MCF 10A (cell line): ENCODE measurements at regions not wholly inside any gene's neighbourhood (a gene's known extent, or its start where the extent isn't known, plus 50 kb on each side); places are given as distances from the start of the nearest gene placed in this dataset.

Experiments used
- BruUV-seq: library from RNA; stranded (reverse); fragments of 400-500 nt; replicated peaks from 2 replicates; lab custom pipeline; 2021; lab: Mats Ljungman, UMichigan
- CTCF ChIA-PET: fragments of 300-600 bp; sonication (Branson Sonifier 250); formaldehyde crosslinking; extraction: SDS; loops from one replicate; lab custom pipeline; 2021; ENCODE audit warnings: antibody characterized with exemption, inconsistent platforms; lab: Yijun Ruan, JAX
- POLR2A ChIA-PET: fragments of 300-600, 350-650 bp; sonication (Branson Sonifier 250); formaldehyde crosslinking; extraction: SDS; loops from one replicate; lab custom pipeline; 2020; ENCODE audit warnings: antibody characterized with exemption, inconsistent platforms; lab: Yijun Ruan, JAX
- DNase-seq: peaks from one replicate; pipeline ENCODE4 v3.0.0-alpha.2; 2018; ENCODE audit not compliant: unreplicated experiment
- H3K27ac Mint-ChIP-seq: one replicate; pipeline ENCODE4 v1.8.0; 2022; ENCODE audit warnings: mild to moderate bottlenecking, low read depth, mixed read lengths; ENCODE audit not compliant: unreplicated experiment
- H3K27me3 Mint-ChIP-seq: one replicate; pipeline ENCODE4 v1.8.0; 2022; ENCODE audit warnings: mixed read lengths; ENCODE audit not compliant: insufficient read depth, unreplicated experiment
- H3K36me3 Mint-ChIP-seq: one replicate; pipeline ENCODE4 v1.8.0; 2022; ENCODE audit warnings: mild to moderate bottlenecking, moderate library complexity, mixed read lengths; ENCODE audit not compliant: insufficient read depth, unreplicated experiment
- H3K4me1 Mint-ChIP-seq: one replicate; pipeline ENCODE4 v1.8.0; 2022; ENCODE audit warnings: mixed read lengths; ENCODE audit not compliant: insufficient read depth, unreplicated experiment
- H3K4me3 Mint-ChIP-seq: one replicate; pipeline ENCODE4 v1.8.0; 2022; ENCODE audit warnings: mild to moderate bottlenecking, moderate library complexity, mixed read lengths; ENCODE audit not compliant: unreplicated experiment
- H3K9me3 Mint-ChIP-seq: one replicate; pipeline ENCODE4 v1.8.0; 2022; ENCODE audit warnings: mixed read lengths; ENCODE audit not compliant: unreplicated experiment
- CTCF ChIP-seq: fragments of 200-600 bp; IDR thresholded peaks from one replicate; pipeline ENCODE4 v1.8.0; 2022; ENCODE audit warnings: antibody characterized with exemption, mild to moderate bottlenecking; ENCODE audit not compliant: unreplicated experiment
- intact Hi-C: fragments of 100-400 bp; cut with micrococcal nuclease; formaldehyde crosslinking; loops from 2 replicates; pipeline ENCODE4 v1.14.1; 2022

- DNase-seq, result no peak
Observed at GRCh38 chr7:12889391-12889790, 202.0 kb downstream of the ARL4A start.

GRCh38 chr7:12890586-12890985 lies 203.2 kb downstream of the ARL4A start:
- H3K4me3 Mint-ChIP-seq, result no peak overlapping the region
- no peak for DNase-seq
- no peak for TF ChIP-seq CTCF
- CTCF ChIA-PET, result no interaction called here
- H3K36me3 Mint-ChIP-seq, result no peaks in the 10 kb centered on the region
- H3K4me1 Mint-ChIP-seq, result peaks cover 11% of the 10 kb centered on the region
- intact Hi-C loops, result no loop called here
- no peaks in the 10 kb centered on the region for H3K27me3 Mint-ChIP-seq
- H3K27ac Mint-ChIP-seq, result no peak overlapping the region
- no TSS peak for BruUV-seq
- peaks cover 7% of the 10 kb centered on the region for H3K9me3 Mint-ChIP-seq
- POLR2A ChIA-PET, result interaction anchor here (1.4 kb wide), 1 partner anchor 17 kb away, joined by 4 read pairs; no protein-coding TSS in a partner anchor

More at GRCh38 chr7:12889391-12889790, 202.0 kb downstream of the ARL4A start:
- CTCF ChIA-PET, result no interaction called here
- H3K4me1 Mint-ChIP-seq, result peaks cover 11% of the 10 kb centered on the region
- no peaks in the 10 kb centered on the region for H3K36me3 Mint-ChIP-seq
- no TSS peak for BruUV-seq
- intact Hi-C loops, result no loop called here
- no peaks in the 10 kb centered on the region for H3K27me3 Mint-ChIP-seq
- peaks cover 7% of the 10 kb centered on the region for H3K9me3 Mint-ChIP-seq
- H3K27ac Mint-ChIP-seq, result no peak overlapping the region
- no peak overlapping the region for H3K4me3 Mint-ChIP-seq
- no peak for TF ChIP-seq CTCF
- POLR2A ChIA-PET, result interaction anchor here (1.4 kb wide), 1 partner anchor 18 kb away, joined by 4 read pairs; no protein-coding TSS in a partner anchor

GRCh38 chr7:12893292-12893691 lies 205.9 kb downstream of the ARL4A start:
- Mint-ChIP-seq H3K4me3 (no peak overlapping the region), H3K4me1 (peaks cover 11% of the 10 kb centered on the region), H3K27ac (peak overlapping the region; percentile 51), H3K27me3 (no peaks in the 10 kb centered on the region), H3K36me3 (peaks cover 6% of the 10 kb centered on the region), H3K9me3 (peaks cover 5% of the 10 kb centered on the region)
- ChIA-PET CTCF (interaction anchor here (0.6 kb wide), 1 partner anchor 79 kb away, joined by 3 read pairs; no protein-coding TSS in a partner anchor), POLR2A (interaction anchor here (1.0 kb wide), 1 partner anchor 30 kb away, joined by 3 read pairs; no protein-coding TSS in a partner anchor)
- no peak for DNase-seq
- BruUV-seq, result no TSS peak
- intact Hi-C loops, result no loop called here
- TF ChIP-seq CTCF, result no peak

DNA sequence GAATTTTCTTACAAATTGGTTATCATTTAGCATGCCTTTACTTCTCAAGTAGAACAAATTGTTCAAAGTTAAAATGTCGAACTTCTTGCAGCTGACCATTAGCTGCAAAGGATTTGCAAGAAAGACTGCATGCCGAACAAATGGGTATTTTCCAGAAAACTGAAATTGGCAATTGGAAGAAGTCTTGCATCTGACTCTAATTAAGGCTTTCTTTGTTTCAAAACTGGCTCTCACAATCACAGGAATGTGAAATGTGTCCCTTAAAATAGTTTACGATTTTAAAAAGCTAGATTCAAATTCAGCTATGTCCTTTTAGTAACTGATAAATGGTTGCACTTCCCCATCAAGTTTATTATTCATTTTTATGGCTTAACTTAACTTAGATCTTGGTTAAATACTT lies 207.9 kb downstream of the ARL4A start:
- no peak for DNase-seq
- no peaks in the 10 kb centered on the region for H3K9me3 Mint-ChIP-seq
- no TSS peak for BruUV-seq
- no peak overlapping the region for H3K4me3 Mint-ChIP-seq
- H3K36me3 Mint-ChIP-seq, result peaks cover 6% of the 10 kb centered on the region
- intact Hi-C loops, result no loop called here
- TF ChIP-seq CTCF, result no peak
- H3K27ac Mint-ChIP-seq, result no peak overlapping the region
- ChIA-PET CTCF (no interaction called here), POLR2A (interaction anchor here (0.9 to 1.5 kb wide), 2 partner anchors 8 to 180 kb away, joined by 3 read pairs; no protein-coding TSS in a partner anchor)
- H3K4me1 Mint-ChIP-seq, result peaks cover 5% of the 10 kb centered on the region
- no peaks in the 10 kb centered on the region for H3K27me3 Mint-ChIP-seq
